HG03196 (cell line): ENCODE measurements at regions not wholly inside any gene's neighbourhood (a gene's known extent, or its start where the extent isn't known, plus 50 kb on each side); places are given as distances from the start of the nearest gene placed in this dataset.
"Not testable (repeated sequence)": the region's sequence is repeated elsewhere in the genome, so short reads cannot be mapped to it uniquely, and the experiment has no call there.

Experiments used
- ATAC-seq: cut with Tn5 transposase; IDR thresholded peaks from one replicate; pipeline ENCODE4 v1.9.1; 2021; ENCODE audit not compliant: unreplicated experiment

DNA sequence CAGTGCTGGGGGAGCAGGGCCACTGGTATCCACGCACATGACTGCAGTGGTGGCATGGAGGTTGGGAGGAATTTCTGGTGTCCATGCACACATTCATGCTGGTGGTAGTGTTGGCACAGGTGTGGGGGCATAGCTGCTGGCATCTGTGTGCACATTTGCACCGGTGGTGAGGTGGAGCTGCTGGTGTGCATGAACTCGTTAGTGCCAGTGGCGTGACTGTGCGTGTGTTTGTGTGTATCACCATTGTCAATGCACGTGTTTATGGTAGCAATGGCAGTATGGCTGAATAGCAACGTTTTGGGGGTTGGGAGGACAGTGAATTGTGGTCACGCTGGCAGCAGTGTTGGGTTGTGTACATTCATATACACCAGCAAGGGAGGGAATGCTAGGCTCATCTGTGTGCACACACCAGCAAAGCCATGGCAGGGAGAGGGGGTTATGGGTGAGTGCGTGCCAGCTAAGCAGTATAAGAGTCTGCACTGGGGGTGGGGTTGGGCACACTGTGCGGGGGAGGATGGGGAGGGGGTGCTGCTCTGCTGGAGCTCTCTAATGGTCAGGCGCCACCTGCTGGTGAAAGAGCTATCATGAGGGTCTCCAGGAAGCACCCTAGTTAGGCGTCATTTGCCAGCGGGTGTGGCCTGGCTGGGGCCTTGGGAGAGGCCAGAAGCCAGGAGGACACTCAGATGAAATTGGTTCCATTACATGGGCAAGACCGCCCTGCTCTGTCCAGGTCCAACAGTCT, 626.1 kb upstream of the ID4 start:
- ATAC-seq = no peak

DNA sequence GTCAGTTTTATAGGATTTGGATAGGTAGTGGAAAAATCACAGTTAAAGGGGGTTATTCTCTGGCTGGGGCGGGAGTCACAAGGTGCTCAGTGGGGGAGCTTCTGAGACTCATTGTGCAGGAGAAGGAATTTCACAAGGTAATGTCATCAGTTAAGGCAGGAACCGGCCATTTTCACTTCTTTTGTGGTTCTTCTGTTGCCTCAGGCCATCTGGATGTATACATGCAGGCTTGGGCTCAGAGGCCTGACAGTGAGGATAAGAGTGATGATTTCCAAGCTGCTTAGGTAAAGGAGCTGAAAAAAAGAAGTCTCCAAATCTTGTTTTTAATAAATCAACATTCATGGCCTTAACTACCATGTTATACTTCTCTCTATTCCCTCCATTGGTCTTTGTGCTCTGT, 622.9 kb upstream of the ID4 start:
- no peak for ATAC-seq

DNA sequence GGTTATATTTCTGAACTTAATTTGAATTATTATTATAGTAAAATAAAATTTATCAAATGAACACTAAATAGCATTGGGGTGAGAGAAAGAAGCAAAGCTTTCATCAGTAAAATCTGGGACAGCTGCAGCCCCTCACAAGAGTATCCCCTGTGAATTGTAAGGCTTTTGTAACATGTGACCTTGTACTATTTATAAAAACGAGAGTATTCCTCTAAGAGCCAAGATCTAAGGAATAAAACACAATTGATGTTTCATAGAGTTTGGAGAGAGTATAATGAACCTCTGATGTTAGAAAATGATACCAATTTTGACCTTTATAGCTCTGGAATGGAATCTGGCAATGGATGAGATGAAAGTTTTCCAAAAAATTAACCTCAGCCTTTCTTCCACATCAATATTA, 617.2 kb upstream of the ID4 start:
- no peak for ATAC-seq

DNA sequence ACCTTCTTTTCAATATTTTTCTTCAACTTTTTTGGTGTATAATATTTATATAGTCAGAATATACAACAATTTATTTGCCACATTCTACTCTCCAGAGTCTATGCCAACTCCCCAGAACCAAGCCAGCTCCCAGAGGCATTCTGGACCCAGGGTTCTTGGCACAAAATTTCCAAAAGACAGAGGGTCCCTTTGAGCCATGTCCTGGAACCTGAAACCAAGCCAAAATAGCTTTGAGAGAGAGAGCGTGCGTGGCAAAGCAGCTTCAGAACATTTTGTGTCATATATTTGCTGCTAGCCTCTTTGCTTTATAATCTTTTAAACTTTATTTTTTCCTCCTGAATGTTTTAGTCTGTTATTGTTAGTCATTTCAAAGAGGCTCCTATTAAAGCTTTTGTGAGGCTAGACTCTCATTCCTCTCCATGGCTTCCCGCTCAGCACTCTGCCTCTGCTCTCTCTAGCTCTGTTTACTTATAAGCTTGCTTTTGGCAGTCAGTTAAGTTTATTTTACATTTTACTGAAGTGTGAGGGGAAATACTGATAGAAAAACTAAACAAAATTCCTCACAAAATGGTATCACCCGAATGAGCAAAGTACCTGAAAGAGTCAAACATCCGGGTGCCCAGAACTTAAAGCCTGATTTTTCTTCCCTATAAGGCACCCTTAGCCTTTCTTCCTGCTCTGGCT, 605.1 kb upstream of the ID4 start:
- no peak for ATAC-seq

DNA sequence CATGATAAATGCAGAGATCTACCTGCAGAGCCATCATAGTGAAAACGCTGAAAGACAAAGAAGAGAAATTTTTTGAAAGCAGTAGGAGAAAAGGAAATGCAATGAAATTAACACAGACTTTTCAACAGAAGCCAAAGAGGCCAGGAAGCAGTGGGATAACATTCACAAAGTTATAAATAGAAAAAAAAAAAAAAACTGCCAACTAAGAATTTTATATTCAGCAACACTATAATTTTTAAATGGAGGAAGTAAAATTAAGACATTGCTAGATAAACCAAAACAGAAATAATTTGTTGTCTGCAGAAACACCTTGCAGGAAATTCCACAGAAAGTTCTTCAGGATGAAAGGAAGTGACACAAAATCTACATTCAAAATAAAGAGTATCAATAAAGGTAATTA, 591.5 kb upstream of the ID4 start:
- ATAC-seq = no peak

DNA sequence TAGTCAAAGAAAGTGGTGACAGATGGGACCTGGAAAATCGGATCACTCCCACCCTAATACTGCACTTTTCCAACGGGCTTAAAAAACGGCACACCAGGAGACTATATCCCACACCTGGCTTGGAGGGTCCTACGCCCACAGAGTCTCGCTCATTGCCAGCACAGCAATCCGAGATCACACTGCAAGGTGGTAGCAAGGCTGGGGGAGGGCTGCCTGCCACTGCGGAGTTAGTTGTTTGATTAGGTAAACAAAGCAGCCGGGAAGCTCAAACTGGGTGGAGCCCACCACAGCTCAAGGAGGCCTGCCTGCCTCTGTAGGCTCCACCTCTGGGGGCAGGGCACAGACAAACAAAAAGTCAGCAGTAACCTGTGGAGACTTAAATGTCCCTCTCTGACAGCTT, 590.0 kb upstream of the ID4 start:
- ATAC-seq = not testable (repeated sequence)

DNA sequence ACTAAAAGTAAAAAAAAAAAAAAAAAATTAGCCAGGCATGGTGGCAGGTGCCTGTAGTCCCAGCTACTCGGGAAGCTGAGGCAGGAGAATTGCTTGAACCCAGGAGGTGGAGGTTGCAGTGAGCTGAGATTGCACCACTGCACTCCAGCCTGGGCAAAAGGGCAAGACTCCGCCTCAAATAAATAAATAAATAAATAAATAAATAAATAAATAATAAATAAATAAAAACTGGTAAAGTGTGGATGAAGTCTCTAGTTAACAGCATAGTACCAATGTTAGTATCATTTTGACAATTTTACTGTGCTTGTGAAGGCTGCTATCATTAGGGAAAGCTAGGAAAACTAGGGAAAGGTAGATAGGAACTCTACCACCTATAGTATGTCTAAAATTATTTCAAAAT, 581.0 kb upstream of the ID4 start:
- ATAC-seq = not testable (repeated sequence)

DNA sequence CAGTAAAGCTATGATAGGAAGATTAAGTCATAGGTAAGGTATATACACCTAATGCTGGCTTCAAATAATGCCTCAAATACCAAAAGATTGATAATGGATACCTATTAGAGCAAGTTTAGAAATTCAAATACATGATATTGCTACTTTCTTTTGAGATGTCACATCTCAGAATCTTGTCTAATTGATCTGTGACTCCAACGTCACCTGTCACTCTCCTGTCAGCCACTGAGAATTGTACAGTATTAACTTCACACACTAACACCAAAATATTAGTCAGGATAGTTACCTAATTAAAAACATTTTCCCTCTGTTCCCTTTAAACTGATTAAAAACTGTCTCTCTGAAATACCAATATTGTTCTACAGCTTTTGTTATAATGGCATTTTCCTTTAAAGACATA, 575.5 kb upstream of the ID4 start:
- ATAC-seq = no peak

DNA sequence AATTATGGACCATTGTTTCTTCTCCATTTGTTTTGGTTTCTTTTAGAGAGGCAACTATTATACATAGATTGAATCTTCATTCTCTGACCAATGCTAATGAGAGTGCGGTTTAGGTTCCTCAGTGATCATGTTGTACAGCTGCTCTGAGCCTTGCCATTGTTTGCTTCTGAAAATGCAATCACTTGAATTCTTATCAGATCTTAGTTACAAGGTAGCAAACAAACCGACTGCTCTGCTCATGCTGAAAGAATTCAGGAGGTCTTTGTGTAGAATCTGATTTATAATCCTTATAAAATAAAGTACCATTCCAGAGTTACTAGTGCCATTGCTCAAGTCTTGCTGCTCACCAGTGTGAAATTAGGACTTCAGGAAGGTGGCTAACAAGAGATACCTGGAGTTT, 569.1 kb upstream of the ID4 start:
- ATAC-seq = no peak

DNA sequence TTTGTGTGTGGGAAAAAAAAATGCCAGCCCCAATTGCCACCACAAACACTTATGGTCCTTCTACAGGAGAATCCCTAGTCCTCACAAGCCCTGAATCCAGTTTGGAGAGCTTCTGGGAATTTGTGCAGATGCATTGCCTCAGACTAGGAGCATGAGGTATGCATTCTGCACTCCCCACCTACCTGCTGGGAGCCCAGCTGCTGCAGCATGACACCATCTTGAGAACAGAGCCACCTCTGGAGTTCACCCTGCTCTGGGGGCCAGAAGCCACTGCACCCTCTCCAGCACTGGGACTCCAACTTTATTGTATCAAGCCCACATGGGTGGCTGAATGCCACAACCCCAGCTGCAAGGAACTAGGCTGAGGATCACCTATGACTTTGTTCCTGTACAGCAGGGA, 568.5 kb upstream of the ID4 start:
- ATAC-seq = no peak

DNA sequence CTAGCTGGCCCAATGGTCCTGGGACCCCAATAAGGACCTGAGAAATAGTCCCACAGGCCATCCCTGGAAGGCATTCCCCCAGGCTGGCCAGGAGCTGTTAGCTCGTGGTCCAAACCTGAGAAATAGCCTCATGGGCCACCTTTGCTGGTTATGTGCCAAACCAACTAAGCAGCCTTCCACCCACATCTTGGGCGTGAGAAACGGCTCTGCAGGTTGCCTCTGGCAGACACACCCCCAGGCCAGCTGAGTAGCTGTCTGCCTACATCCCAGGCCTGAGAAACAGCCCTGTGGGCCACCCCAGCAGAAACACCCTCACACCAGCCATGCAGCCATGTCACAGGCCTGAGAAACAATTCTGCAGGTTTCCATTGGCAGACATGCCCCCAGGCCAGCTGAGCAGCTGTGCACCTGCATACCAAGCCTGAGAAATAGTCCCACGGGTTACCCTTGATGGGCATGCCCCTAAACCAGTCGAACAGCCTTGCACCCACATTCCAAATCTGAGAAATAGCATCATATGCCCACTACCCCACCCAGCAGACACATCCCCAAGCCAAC, 567.8 kb upstream of the ID4 start:
- no peak for ATAC-seq

DNA sequence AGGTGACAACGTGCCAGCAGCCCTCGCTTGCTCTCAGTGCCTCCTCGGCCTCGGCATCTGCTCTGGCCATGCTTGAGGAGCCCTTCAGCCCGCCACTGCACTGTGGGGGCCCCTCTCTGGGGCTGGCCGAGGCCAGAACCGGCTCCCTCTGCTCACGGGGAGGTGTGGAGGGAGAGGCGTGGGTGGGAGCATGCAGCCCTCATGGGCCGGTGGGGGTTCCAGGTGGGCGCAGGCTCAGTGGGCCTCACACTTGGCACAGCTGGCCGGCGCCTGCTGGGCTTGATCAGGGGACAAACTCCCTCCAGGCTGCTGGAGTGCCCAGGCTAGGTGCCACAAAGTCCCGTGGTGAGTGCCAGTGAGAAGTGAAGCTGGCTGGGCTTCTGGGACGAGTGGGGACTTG, 566.6 kb upstream of the ID4 start:
- ATAC-seq = no peak

DNA sequence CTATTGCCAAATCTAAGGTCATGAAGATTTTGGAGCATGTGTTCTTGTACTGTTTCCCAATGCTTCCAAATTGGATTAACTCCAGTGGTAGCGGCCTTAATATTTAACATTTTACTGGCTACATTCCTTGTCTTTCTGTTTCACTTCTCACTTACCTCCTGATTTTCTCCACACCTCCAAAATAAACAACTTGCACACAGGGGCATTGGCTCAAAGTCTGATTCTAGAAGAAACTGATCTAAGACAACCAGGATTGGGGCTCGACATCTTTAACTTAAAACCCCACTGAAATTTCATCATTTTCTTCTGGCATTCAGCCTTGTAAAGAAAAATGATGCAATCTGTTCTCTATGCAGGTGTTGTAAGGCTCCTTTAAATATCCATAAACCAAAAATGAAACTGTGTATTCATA, 557.9 kb upstream of the ID4 start:
- no peak for ATAC-seq

DNA sequence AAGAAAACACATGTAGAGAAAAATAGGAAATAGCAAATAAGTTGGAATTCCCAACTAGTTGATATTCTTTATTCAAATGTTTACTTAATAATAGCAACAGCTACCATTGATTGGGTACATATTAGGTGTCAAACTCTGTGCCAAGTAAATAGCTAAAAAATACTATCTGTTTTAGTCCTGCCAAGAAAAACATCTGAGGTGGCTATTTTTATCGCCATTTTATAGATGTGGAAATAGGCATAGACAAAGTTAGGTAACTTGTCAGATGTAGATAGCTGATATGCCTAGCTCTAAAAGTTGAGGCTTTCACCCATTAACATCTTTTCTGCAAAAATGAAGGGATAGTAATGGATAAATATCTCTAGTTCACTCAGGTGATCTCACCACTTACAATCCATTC, 549.2 kb upstream of the ID4 start:
- no peak for ATAC-seq

DNA sequence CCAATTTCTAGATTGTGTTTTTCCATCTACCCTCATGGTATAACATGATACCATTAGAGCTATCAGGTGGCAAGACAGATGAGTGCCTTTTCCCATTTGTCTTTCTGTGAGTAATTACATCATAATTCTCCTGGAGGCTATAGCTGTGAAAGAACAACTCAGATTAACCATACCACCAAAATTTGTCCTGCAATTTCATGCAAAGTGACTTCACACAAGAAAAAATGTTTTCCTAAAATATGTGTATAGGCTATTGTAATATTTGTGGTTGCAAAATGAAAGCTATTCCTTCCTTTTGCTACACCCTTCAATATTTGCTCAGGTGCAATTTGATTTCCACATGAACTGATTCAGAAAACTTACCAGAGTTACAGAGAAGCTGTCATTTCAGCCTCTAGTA, 547.7 kb upstream of the ID4 start:
- no peak for ATAC-seq

DNA sequence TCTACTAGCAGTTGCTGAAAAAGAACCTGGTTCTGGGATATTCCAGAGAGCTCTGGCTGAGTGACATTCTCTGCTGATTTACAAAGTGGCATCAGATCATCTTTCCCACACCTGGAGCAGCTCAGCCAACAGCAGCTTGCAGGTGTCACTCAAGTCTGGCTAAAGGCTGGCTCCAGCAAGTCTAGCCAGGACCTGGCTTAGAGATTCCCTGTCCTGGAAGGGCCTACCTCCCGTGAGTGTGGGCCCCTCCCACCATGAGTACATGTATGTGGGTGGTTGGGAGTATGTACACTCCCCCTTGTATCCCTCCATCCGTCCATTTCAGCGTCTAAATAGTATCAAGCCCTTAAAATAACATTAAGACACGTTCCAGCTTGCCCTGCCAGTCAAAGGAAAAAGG, 539.3 kb upstream of the ID4 start:
- ATAC-seq = no peak

DNA sequence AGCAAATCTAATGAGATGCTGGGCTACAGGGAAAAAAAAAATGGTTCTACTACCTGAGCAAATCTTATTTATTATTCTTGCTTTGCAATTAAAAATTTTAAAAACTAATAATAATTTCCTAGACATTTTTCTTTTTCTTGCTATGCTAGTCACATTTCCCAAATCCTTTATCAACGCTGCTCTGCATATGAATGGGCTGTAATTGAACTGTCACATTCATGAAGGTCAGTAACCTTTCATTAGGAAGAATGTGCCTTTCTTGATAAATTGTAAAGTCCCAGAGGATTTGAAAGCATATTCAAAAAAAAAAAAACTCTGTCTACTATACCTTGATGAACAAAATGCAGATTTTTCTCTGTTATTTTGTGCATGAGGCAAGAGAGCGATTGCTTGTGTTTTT, 538.7 kb upstream of the ID4 start:
- ATAC-seq = no peak

DNA sequence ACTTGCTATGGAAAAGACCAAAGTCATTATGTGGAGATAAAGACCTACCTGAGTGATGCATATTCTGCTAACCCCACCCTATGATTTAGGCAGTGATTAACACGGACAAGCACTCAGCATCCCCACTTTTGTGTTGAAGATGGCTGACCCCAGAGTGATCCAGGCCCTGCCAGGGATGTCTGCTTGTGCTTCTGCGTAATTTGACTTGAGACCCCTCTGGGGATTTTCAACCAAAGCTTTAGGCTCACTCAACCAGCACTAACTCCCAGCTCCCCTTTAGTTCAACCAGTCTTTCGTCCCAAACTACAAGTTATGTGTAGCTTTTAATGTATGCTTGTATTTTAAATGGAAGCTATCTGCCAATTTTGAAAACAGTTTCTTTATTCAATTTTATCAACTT, 538.0 kb upstream of the ID4 start:
- no peak for ATAC-seq

DNA sequence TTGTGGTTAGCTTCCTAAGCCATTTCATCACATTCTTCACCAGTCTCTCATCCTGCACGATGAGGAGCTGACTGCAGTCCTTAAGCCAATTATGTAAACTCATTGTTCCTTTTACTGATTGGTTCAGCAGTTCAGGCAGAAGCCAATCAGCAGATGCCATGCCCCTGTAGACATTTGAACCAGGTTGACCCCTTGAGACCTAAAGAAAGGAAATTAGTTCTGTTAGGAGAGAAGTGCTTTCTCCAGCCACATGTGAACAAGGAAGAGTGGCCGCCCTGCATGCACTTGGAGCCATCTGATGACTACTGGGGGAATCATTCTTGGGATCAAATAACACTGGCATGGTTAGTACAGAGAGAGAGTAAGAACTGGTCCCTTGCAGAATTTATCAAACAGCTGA, 535.2 kb upstream of the ID4 start:
- ATAC-seq = no peak

DNA sequence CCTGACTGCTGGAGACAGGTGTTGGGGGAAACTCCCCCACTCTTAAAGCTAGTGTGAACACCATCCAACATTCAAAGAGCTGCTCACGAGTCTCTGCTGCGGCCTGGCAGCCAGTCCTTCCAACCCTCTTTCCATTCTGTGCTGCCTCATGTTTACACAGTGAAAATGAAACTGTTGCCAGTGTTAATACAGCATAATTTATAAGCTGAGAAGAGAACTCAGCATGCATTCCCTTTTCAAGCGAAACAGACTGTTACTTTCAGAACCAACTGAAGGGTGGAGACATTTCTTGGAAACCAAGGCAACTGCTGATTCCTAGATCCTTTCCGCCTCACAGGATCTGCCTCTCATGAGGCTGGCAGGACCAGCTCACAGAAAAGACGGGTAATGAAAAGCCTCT, 533.8 kb upstream of the ID4 start:
- no peak for ATAC-seq

DNA sequence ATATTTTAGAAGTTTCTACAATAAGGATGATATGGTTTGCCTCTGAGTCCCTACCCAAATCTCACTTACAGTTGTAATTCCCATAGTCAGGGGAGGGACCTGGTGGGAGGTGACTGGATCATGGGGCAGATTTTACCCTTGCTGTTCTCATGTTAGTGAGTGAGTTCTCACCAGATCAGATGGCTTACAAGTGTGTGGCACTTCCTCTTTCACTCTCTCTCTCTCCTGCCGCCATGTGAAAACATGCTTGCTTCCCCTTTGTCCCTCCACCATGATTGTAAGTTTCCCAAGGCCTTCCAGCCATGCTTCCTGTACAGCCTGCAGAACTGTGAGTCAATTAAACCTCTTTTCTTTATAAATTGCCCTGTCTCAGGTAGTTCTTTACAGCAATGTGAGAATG, 527.5 kb upstream of the ID4 start:
- ATAC-seq = no peak

DNA sequence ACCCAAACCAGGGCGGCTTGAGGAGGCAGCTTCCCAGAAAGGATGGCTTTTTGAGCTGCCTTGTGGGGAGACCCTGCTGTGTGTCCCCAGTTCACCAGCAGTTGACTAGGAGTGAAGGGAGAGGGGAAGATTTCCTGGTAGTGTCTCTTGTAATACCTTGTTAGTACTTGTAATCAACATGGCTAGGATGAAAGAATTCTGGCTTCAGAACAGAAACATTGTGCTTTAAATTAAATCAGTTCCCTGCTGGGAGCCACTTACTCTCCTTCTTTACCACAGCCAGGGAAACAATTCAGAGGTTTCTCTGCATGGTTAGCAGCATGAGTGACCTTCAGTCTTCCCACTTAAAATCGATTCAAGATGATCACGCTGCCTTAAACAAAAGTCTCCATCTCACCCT, 525.4 kb upstream of the ID4 start:
- no peak for ATAC-seq
